K562 (cell line): ENCODE measurements at regions not wholly inside any gene's neighbourhood (a gene's known extent, or its start where the extent isn't known, plus 50 kb on each side); places are given as distances from the start of the nearest gene placed in this dataset.

Source experiments
- ATAC-seq: fragments of 200-7000 bp; cut with Tn5 transposase; 3 replicates; pipeline ENCODE4 v1.9.1; 2020; ENCODE audit warnings: moderate library complexity
- BruUV-seq: library from RNA; stranded (reverse); fragments of 400-500 nt; replicated peaks from 2 replicates; lab custom pipeline; 2021; lab: Mats Ljungman, UMichigan
- CTCF ChIA-PET: fragments of 300-600 bp; formaldehyde crosslinking; extraction: SDS; loops from one replicate; lab custom pipeline; 2021; ENCODE audit warnings: low intra/inter-chr PET ratio; lab: Yijun Ruan, JAX
- POLR2A ChIA-PET: fragments of 300-600, 350-650 bp; sonication (Branson Sonifier 250); formaldehyde crosslinking; extraction: SDS; loops from one replicate; lab custom pipeline; 2021; ENCODE audit warnings: antibody characterized with exemption, inconsistent platforms; lab: Yijun Ruan, JAX
- DNase-seq, 4 experiments: peaks; one replicate each; pipeline versions ENCODE4 v3.0.0 to v3.0.0-alpha.2; 2011 to 2018; ENCODE audit warnings: low spot score in 3 of 4, mixed read lengths in 3 of 4; ENCODE audit errors: extremely low read depth in 1 of 4
- FAIRE-seq: peaks from 2 replicates; lab custom pipeline; 2011; peaks lifted over from hg19 to GRCh38; lab: Jason Lieb, UNC
- H2AFZ ChIP-seq: 2 replicates; pipeline ENCODE4 v1.6.0; 2011; ENCODE audit warnings: low read depth, low read length, control low read depth, inconsistent platforms
- H3K27ac ChIP-seq: fragments of 200-600 bp; 3 replicates; pipeline ENCODE4 v1.8.0; 2011; ENCODE audit warnings: low read depth, mild to moderate bottlenecking, control low read depth, inconsistent platforms, low read length, moderate library complexity, mixed read lengths; ENCODE audit errors: extremely low read depth
- H3K27me3 ChIP-seq, 2 experiments: fragments of 300-600 bp in 1 of 2; 2 replicates in 1 of 2; 3 replicates in 1 of 2; pipeline versions ENCODE4 v1.6.0 to v1.8.0; 2011; ENCODE audit warnings: inconsistent platforms in 2 of 2, low read length in 2 of 2, mild to moderate bottlenecking in 1 of 2, mixed read lengths in 1 of 2, moderate library complexity in 1 of 2; ENCODE audit not compliant: control insufficient read depth in 2 of 2, insufficient read depth in 2 of 2
- H3K36me3 ChIP-seq: fragments of 300-600 bp; 3 replicates; pipeline ENCODE4 v1.8.0; 2011; ENCODE audit warnings: mild to moderate bottlenecking, low read length, inconsistent platforms; ENCODE audit not compliant: control insufficient read depth, insufficient read depth
- H3K4me1 ChIP-seq, 2 experiments: fragments of 200-600 bp in 1 of 2; replicated peaks in 1 of 2; 2 replicates in 1 of 2; 3 replicates in 1 of 2; pipeline versions ENCODE4 v1.5.1 to v1.8.0; 2011; ENCODE audit warnings: inconsistent platforms in 2 of 2, low read length in 2 of 2, mild to moderate bottlenecking in 1 of 2, mixed read lengths in 1 of 2, moderate library complexity in 1 of 2; ENCODE audit not compliant: control insufficient read depth in 2 of 2, insufficient read depth in 2 of 2
- H3K4me2 ChIP-seq: 2 replicates; pipeline ENCODE4 v1.6.1; 2011; ENCODE audit warnings: low read length, control low read depth, inconsistent platforms, mixed read lengths; ENCODE audit not compliant: insufficient read depth
- H3K4me3 ChIP-seq: fragments of 200-600 bp; sonication (generic), shearing (Covaris generic); 2 replicates; pipeline ENCODE4 v1.5.1; 2016; ENCODE audit warnings: control low read depth, inconsistent platforms
- H3K79me2 ChIP-seq: fragments of 200-600 bp; 3 replicates; pipeline ENCODE4 v1.8.0; 2011; ENCODE audit warnings: low read length, inconsistent platforms; ENCODE audit not compliant: control insufficient read depth, insufficient read depth
- H3K9ac ChIP-seq, 2 experiments: 2 replicates each; pipeline versions ENCODE4 v1.6.0 to v1.6.1; 2011; ENCODE audit warnings: low read depth in 2 of 2, low read length in 2 of 2, control low read depth in 1 of 2, inconsistent platforms in 1 of 2, mild to moderate bottlenecking in 1 of 2, mixed read lengths in 1 of 2; ENCODE audit not compliant: insufficient read depth in 1 of 2
- H3K9me1 ChIP-seq: one replicate; pipeline ENCODE4 v1.6.0; 2011; ENCODE audit warnings: inconsistent platforms, mild to moderate bottlenecking, low read length, moderate library complexity; ENCODE audit not compliant: control insufficient read depth, insufficient read depth
- H3K9me3 ChIP-seq: replicated peaks from 2 replicates; pipeline ENCODE4 v1.5.1; 2011; ENCODE audit warnings: low read depth, low read length, inconsistent platforms; ENCODE audit not compliant: control insufficient read depth, insufficient read depth
- H4K20me1 ChIP-seq: replicated peaks from 2 replicates; pipeline ENCODE4 v1.6.1; 2011; ENCODE audit warnings: low read length, inconsistent platforms, mixed read lengths; ENCODE audit not compliant: control insufficient read depth, insufficient read depth
- BHLHE40 ChIP-seq: IDR thresholded peaks from 2 replicates; pipeline ENCODE4 v1.6.1; 2011; ENCODE audit warnings: low read length, improper control_type of control experiment
- GABPB2 ChIP-seq: fragments of 250-450 bp; sonication (Bioruptor Pico); conservative IDR thresholded peaks from 2 replicates; pipeline ENCODE4 v1.5.1; 2021; ENCODE audit warnings: mild to moderate bottlenecking
- HDAC2 ChIP-seq: fragments of 450-650 bp; IDR thresholded peaks from 2 replicates; pipeline ENCODE4 v1.6.1; 2016; ENCODE audit warnings: mild to moderate bottlenecking
- HES1 ChIP-seq: fragments of 450-650 bp; IDR thresholded peaks from 2 replicates; pipeline ENCODE4 v1.6.1; 2016; ENCODE audit warnings: low read depth, mild to moderate bottlenecking, moderate library complexity
- NBN ChIP-seq: fragments of 450-650 bp; IDR thresholded peaks from 2 replicates; pipeline ENCODE4 v1.6.1; 2016; ENCODE audit warnings: low read depth, mild to moderate bottlenecking
- SIRT6 ChIP-seq: IDR thresholded peaks from one replicate; pipeline ENCODE4 v1.6.1; 2012; ENCODE audit warnings: low read depth, mild to moderate bottlenecking, control low read depth, inconsistent platforms, low read length, moderate library complexity
- TCFL5 ChIP-seq: fragments of 250-450 bp; sonication (Bioruptor Pico); conservative IDR thresholded peaks from 2 replicates; pipeline ENCODE4 v1.6.1; 2021; ENCODE audit warnings: mild to moderate bottlenecking, moderate library complexity, matching md5 sums
- TEAD2 ChIP-seq: fragments of 450-650 bp; IDR thresholded peaks from 2 replicates; pipeline ENCODE4 v1.6.1; 2016; ENCODE audit warnings: missing genetic modification characterization, control low read depth, missing compliant biosample characterization
- ZBED1 ChIP-seq: IDR thresholded peaks from 2 replicates; pipeline ENCODE4 v1.6.1; 2014
- ZKSCAN3 ChIP-seq: fragments of 250-450 bp; sonication (Bioruptor Pico); IDR thresholded peaks from 2 replicates; pipeline ENCODE4 v1.4.0; 2020
- ZNF12 ChIP-seq: sonication (generic); formaldehyde crosslinking; IDR thresholded peaks from 2 replicates; pipeline ENCODE4 v1.4.0; 2020; ENCODE audit warnings: mild to moderate bottlenecking, missing genetic modification reagents
- ZNF212 ChIP-seq: fragments of 450-650 bp; formaldehyde crosslinking; IDR thresholded peaks from 2 replicates; pipeline ENCODE4 v1.4.0; 2020; ENCODE audit warnings: mild to moderate bottlenecking
- WGBS: fragments of 100-300 bp; shearing (Covaris generic); methylation state at CpG from one replicate; pipeline ENCODE4 v1.1.6; 2016; ENCODE audit warnings: low coverage, mixed read lengths; ENCODE audit not compliant: insufficient coverage; ENCODE audit errors: missing lambda C conversion rate; 5-methylcytosine and 5-hydroxymethylcytosine counted together
- in situ Hi-C: fragments of 300-500 bp; cut with MboI; formaldehyde crosslinking; loops from 4 replicates; pipeline ENCODE4 v1.15.0; 2018; ENCODE audit warnings: inconsistent platforms, mixed read lengths
- intact Hi-C: fragments of 100-400 bp; cut with micrococcal nuclease; formaldehyde crosslinking; loops from 2 replicates; pipeline ENCODE4 v1.14.2; 2022

DNA sequence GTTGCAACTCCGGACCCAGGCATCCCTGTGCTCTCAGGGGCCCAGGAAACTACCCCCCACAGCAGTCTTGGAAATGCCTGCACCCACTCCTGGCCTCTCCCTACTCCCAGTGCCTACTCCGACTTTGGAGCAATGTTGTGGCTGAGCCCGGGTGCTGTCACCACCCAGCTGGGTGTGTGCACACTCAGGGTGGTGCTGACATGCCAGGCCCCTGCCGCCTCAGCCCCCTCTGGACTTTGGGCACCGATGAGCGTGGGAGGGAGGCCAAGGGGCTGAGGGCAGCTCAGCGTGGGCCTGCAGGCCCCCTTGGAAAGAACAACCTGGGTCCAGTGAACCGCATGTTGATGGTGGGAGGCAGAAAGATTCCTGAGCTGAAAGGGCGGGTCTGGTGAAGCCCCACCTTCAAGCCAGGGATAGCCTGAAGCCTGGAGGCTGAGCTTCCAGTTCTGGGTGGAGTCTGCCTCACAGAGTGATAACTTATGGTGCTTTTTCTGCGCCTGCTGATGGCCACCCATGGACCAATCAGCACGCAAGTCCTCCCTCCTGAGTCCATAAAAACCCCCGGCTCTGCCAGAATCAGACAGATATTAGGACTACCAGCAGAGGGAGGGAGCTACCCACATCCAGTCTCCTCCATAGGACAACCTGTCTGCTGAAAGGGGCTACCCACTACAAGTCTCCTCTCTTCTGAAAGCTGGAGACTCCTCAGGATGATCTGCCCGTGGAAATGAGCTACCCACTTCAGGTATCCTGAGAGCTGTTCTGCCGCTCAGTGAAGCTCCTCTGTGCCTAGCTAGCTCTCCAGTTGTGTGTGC, 380.4 kb upstream of the SORCS1 start:
- DNase-seq = no peak
- Histone ChIP-seq H2AFZ (no peak overlapping the region), H3K27ac (no peak overlapping the region), H3K9me3 (no peaks in the 10 kb centered on the region), H3K4me1 (no peaks in the 10 kb centered on the region), H3K79me2 (no peaks in the 10 kb centered on the region), H3K27me3 (no peaks in the 10 kb centered on the region), H4K20me1 (no peaks in the 10 kb centered on the region), H3K9ac (no peak overlapping the region), H3K9me1 (no peaks in the 10 kb centered on the region), H3K4me3 (no peak overlapping the region), H3K36me3 (no peaks in the 10 kb centered on the region), H3K4me2 (no peak overlapping the region)
- ATAC-seq = no peak
- intact Hi-C loops = no loop called here
- WGBS = 0% methylated on average over 9 of the region's 14 CpGs
- CTCF ChIA-PET = no interaction called here
- FAIRE-seq = no peak
- in situ Hi-C loops = no loop called here
- POLR2A ChIA-PET = no interaction called here
- TF ChIP-seq ZNF212 (CRISPR knock-in tag) (no peak), ZBED1 (no peak), HDAC2 (no peak), TCFL5 (CRISPR knock-in tag) (no peak), ZNF12 (CRISPR knock-in tag) (no peak), SIRT6 (no peak), NBN (no peak), ZKSCAN3 (CRISPR knock-in tag) (no peak), BHLHE40 (no peak), HES1 (no peak), GABPB2 (CRISPR knock-in tag) (no peak), TEAD2 (tag) (no peak)
- no TSS peak for BruUV-seq
